A549 (cell line): ENCODE measurements at regions not wholly inside any gene's neighbourhood (a gene's known extent, or its start where the extent isn't known, plus 50 kb on each side); places are given as distances from the start of the nearest gene placed in this dataset.

Experiments used
- ATAC-seq, 2 experiments: fragments of 200-7000 bp in 1 of 2; fragments of >200 bp in 1 of 2; cut with Nextera tagmentation in 1 of 2; cut with Tn5 transposase in 1 of 2; 3 replicates each; pipeline versions ENCODE4 v1.8.0 to v1.9.1; 2018 to 2020; ENCODE audit warnings: mild to moderate bottlenecking in 1 of 2, moderate library complexity in 1 of 2
- CTCF ChIA-PET: fragments of 300-600 bp; sonication (Branson Sonifier 250); formaldehyde crosslinking; extraction: SDS; loops from one replicate; lab custom pipeline; 2021; ENCODE audit warnings: antibody characterized with exemption, inconsistent platforms; lab: Yijun Ruan, JAX
- POLR2A ChIA-PET: fragments of 350-600 bp; formaldehyde crosslinking; extraction: SDS; loops from one replicate; lab custom pipeline; 2021; ENCODE audit warnings: antibody characterized with exemption, inconsistent platforms; lab: Yijun Ruan, JAX
- DNase-seq, 2 experiments: peaks; one replicate each; pipeline versions ENCODE4 v3.0.0 to v3.0.0-alpha.2; 2011 to 2016; ENCODE audit warnings: low read depth in 1 of 2, low spot score in 1 of 2
- FAIRE-seq: peaks from 2 replicates; lab custom pipeline; 2011; peaks lifted over from hg19 to GRCh38; lab: Jason Lieb, UNC
- H3K27ac ChIP-seq, 2 experiments: fragments of >200 bp; sonication (Bioruptor Twin); formaldehyde crosslinking; 3 replicates each; pipeline ENCODE4 v1.5.1; 2016 to 2017
- H3K4me1 ChIP-seq: fragments of >200 bp; sonication (Bioruptor Twin); formaldehyde crosslinking; 3 replicates; pipeline ENCODE4 v1.6.1; 2016
- H3K4me2 ChIP-seq: fragments of >200 bp; sonication (Bioruptor Twin); formaldehyde crosslinking; 3 replicates; pipeline ENCODE4 v1.6.1; 2016
- H3K4me3 ChIP-seq: fragments of >200 bp; sonication (Bioruptor Twin); formaldehyde crosslinking; 3 replicates; pipeline ENCODE4 v1.5.1; 2016
- H3K9me3 ChIP-seq: fragments of >200 bp; sonication (Bioruptor Twin); formaldehyde crosslinking; 3 replicates; pipeline ENCODE4 v1.6.1; 2016
- CHD2 ChIP-seq: fragments of 150-350 bp; IDR thresholded peaks from 2 replicates; pipeline ENCODE4 v1.6.1; 2014; ENCODE audit warnings: low read length; ENCODE audit not compliant: partially characterized antibody
- CHD4 ChIP-seq: fragments of 200-600 bp; sonication (generic); IDR thresholded peaks from 2 replicates; pipeline ENCODE4 v1.6.1; 2016; ENCODE audit warnings: antibody characterized with exemption, mild to moderate bottlenecking, borderline replicate concordance
- CTCF ChIP-seq: fragments of >200 bp; sonication (Bioruptor Twin); formaldehyde crosslinking; IDR thresholded peaks from 3 replicates; pipeline ENCODE4 v1.5.1; 2016
- ESRRA ChIP-seq: fragments of 150-350 bp; IDR thresholded peaks from 2 replicates; pipeline ENCODE4 v1.6.1; 2014; ENCODE audit warnings: mild to moderate bottlenecking, low read length, borderline replicate concordance
- FOSB ChIP-seq: fragments of 250-450 bp; sonication (Bioruptor Pico); IDR thresholded peaks from 2 replicates; pipeline ENCODE4 v1.5.0; 2020; ENCODE audit warnings: mild to moderate bottlenecking, moderate library complexity
- GATA3 ChIP-seq: IDR thresholded peaks from 2 replicates; pipeline ENCODE4 v1.6.1; 2012; ENCODE audit warnings: borderline replicate concordance
- HEYL ChIP-seq: fragments of 250-450 bp; sonication (Bioruptor Pico); IDR thresholded peaks from 2 replicates; pipeline ENCODE4 v1.8.0; 2021; ENCODE audit warnings: mild to moderate bottlenecking, moderate library complexity
- HOXB5 ChIP-seq: fragments of 250-450 bp; sonication (Bioruptor Pico); IDR thresholded peaks from 2 replicates; pipeline ENCODE4 v1.5.0; 2020; ENCODE audit warnings: mild to moderate bottlenecking, moderate library complexity
- KDM1A ChIP-seq: fragments of 200-600 bp; sonication (generic); IDR thresholded peaks from 2 replicates; pipeline ENCODE4 v1.6.1; 2016; ENCODE audit warnings: low read depth, mild to moderate bottlenecking
- KDM5A ChIP-seq: fragments of 200-600 bp; sonication (generic); IDR thresholded peaks from 2 replicates; pipeline ENCODE4 v1.6.1; 2016; ENCODE audit warnings: antibody characterized with exemption, mild to moderate bottlenecking
- MAFK ChIP-seq: fragments of 450-650 bp; IDR thresholded peaks from 2 replicates; pipeline ENCODE4 v1.6.1; 2014; ENCODE audit not compliant: partially characterized antibody
- MAX ChIP-seq: IDR thresholded peaks from 2 replicates; pipeline ENCODE4 v1.6.1; 2012
- MAZ ChIP-seq: fragments of 150-350 bp; IDR thresholded peaks from 2 replicates; pipeline ENCODE4 v1.6.1; 2014; ENCODE audit warnings: antibody characterized with exemption, low read depth, low read length, borderline replicate concordance
- MYC ChIP-seq: IDR thresholded peaks from 2 replicates; pipeline ENCODE4 v1.6.1; 2012; ENCODE audit warnings: mild to moderate bottlenecking, inconsistent platforms, low read length, improper control_type of control experiment, borderline replicate concordance
- NR3C1 ChIP-seq: fragments of >200 bp; sonication (Bioruptor Twin); formaldehyde crosslinking; IDR thresholded peaks from 3 replicates; pipeline ENCODE4 v1.6.1; 2017
- POLR2A ChIP-seq: IDR thresholded peaks from 2 replicates; pipeline ENCODE4 v1.6.1; 2012; ENCODE audit warnings: mild to moderate bottlenecking, low read length
- POLR2AphosphoS2 ChIP-seq: conservative IDR thresholded peaks from 2 replicates; pipeline ENCODE4 v1.6.1; 2012; ENCODE audit warnings: low read length, improper control_type of control experiment, inconsistent platforms
- RCOR1 ChIP-seq: fragments of 150-350 bp; IDR thresholded peaks from 2 replicates; pipeline ENCODE4 v1.6.1; 2014; ENCODE audit warnings: antibody characterized with exemption, low read length, low read depth
- RNF2 ChIP-seq: fragments of 200-600 bp; sonication (generic); IDR thresholded peaks from 2 replicates; pipeline ENCODE4 v1.6.1; 2016; ENCODE audit warnings: low read depth, mild to moderate bottlenecking, antibody characterized with exemption, moderate library complexity, borderline replicate concordance
- SMC3 ChIP-seq: fragments of >200 bp; sonication (Bioruptor Twin); formaldehyde crosslinking; IDR thresholded peaks from 3 replicates; pipeline ENCODE4 v1.6.1; 2018; ENCODE audit warnings: inconsistent platforms
- TFCP2L1 ChIP-seq: fragments of 250-450 bp; sonication (Bioruptor Pico); IDR thresholded peaks from 2 replicates; pipeline ENCODE4 v1.5.0; 2021; ENCODE audit warnings: mild to moderate bottlenecking
- TP53 ChIP-seq: fragments of 250-450 bp; sonication (Bioruptor Pico); IDR thresholded peaks from 2 replicates; pipeline ENCODE4 v1.5.0; 2021; ENCODE audit warnings: mild to moderate bottlenecking, moderate library complexity
- ZSCAN20 ChIP-seq: fragments of 250-450 bp; sonication (Bioruptor Pico); IDR thresholded peaks from 2 replicates; pipeline ENCODE4 v1.8.0; 2022; ENCODE audit warnings: mild to moderate bottlenecking, moderate library complexity
- WGBS: methylation state at CpG from one replicate; pipeline ENCODE4 v1.1.6; 2017; ENCODE audit errors: missing lambda C conversion rate; 5-methylcytosine and 5-hydroxymethylcytosine counted together
- TF ChIP-seq, protein P1 (sequence below): IDR thresholded peaks from 2 replicates; pipeline ENCODE4 v1.6.1; 2012; ENCODE audit warnings: low read depth, borderline replicate concordance
- TF ChIP-seq, protein P2 (sequence below): fragments of >200 bp; sonication (Bioruptor Twin); formaldehyde crosslinking; IDR thresholded peaks from 2 replicates; pipeline ENCODE4 v1.6.1; 2016
- TF ChIP-seq, protein P3 (sequence below): IDR thresholded peaks from 2 replicates; pipeline ENCODE4 v1.6.1; 2012
- TF ChIP-seq, protein P4 (sequence below): fragments of 200-600 bp; sonication (generic); IDR thresholded peaks from 2 replicates; pipeline ENCODE4 v1.6.1; 2016; ENCODE audit warnings: antibody characterized with exemption, mild to moderate bottlenecking, moderate library complexity

GRCh38 chr11:126114486-126115126 is 51.9 kb upstream of the CDON start:
- 82% methylated on average over 6 of the region's 6 CpGs for WGBS
- DNase-seq = no peak
- no peaks in the 10 kb centered on the region for H3K9me3 ChIP-seq
- H3K4me2 ChIP-seq = peak overlapping the region; percentile 87
- TF ChIP-seq FOSB = no peak
- no peak for TF ChIP-seq CHD4
- TF ChIP-seq RCOR1 = no peak
- ChIA-PET CTCF (interaction anchor here (1.0 to 2.2 kb wide), 8 partner anchors 9 to 192 kb away, joined by 3 to 6 read pairs (median 4); no protein-coding TSS in a partner anchor), POLR2A (no interaction called here)
- peaks cover 37% of the 10 kb centered on the region for H3K4me1 ChIP-seq
- peak in 1 of 2 experiments; percentile 1; a peak in 2 of 6 replicates for ATAC-seq
- no peak for FAIRE-seq
- peak overlapping the region; percentile 67 to 87 for H3K27ac ChIP-seq
- no peak overlapping the region for H3K4me3 ChIP-seq

DNA sequence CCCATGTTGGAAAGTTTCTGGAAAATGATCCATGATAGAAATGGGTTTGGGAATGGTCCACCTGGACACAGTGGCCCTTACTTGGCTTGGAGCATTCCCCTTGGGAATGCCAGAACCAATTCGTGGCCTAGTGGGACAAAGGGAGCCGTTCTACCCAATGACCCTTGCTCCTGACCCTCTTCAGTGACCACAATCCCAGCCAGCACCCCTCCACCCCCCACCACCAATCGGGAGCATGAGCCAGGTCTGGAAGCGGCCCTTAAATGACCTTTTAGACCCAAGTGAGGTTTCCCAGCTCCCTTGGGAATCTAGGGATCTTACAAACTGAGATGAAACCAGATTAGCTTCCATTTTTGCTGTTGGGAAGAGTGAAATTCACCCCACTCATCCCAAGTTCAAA is 51.3 kb upstream of the CDON start:
- H3K27ac ChIP-seq = peak overlapping the region; percentile 67 to 87
- CTCF ChIA-PET = interaction anchor here (1.0 to 2.2 kb wide), 5 partner anchors 9 to 87 kb away, joined by 3 to 6 read pairs (median 4); no protein-coding TSS in a partner anchor
- TF ChIP-seq POLR2AphosphoS2 (no peak), SMC3 (no peak), TFCP2L1 (CRISPR knock-in tag) (no peak), RNF2 (no peak), HOXB5 (no peak), CHD2 (no peak), NR3C1 (no peak), MYC (no peak), CTCF (no peak), KDM5A (no peak), HEYL (no peak), MAX (no peak), CHD4 (no peak), ZSCAN20 (CRISPR knock-in tag) (no peak)
- TF ChIP-seq, protein P1, sequence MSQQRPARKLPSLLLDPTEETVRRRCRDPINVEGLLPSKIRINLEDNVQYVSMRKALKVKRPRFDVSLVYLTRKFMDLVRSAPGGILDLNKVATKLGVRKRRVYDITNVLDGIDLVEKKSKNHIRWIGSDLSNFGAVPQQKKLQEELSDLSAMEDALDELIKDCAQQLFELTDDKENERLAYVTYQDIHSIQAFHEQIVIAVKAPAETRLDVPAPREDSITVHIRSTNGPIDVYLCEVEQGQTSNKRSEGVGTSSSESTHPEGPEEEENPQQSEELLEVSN = no peak
- TF ChIP-seq, protein P2, sequence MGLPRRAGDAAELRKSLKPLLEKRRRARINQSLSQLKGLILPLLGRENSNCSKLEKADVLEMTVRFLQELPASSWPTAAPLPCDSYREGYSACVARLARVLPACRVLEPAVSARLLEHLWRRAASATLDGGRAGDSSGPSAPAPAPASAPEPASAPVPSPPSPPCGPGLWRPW = no peak
- TF ChIP-seq, protein P3, sequence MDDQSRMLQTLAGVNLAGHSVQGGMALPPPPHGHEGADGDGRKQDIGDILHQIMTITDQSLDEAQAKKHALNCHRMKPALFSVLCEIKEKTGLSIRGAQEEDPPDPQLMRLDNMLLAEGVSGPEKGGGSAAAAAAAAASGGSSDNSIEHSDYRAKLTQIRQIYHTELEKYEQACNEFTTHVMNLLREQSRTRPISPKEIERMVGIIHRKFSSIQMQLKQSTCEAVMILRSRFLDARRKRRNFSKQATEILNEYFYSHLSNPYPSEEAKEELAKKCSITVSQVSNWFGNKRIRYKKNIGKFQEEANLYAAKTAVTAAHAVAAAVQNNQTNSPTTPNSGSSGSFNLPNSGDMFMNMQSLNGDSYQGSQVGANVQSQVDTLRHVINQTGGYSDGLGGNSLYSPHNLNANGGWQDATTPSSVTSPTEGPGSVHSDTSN = no peak
- FAIRE-seq = no peak
- POLR2A ChIA-PET = interaction anchor here (0.6 to 0.8 kb wide), 2 partner anchors 53 to 211 kb away, joined by 3 read pairs; partner anchors contain the start of gene PUS3
- no peak for DNase-seq
- H3K4me3 ChIP-seq = no peak overlapping the region
- WGBS = 40% methylated on average over 2 of the region's 4 CpGs
- H3K4me1 ChIP-seq = peaks cover 37% of the 10 kb centered on the region
- no peak for ATAC-seq
- no peaks in the 10 kb centered on the region for H3K9me3 ChIP-seq
- peak overlapping the region; percentile 87 for H3K4me2 ChIP-seq

DNA sequence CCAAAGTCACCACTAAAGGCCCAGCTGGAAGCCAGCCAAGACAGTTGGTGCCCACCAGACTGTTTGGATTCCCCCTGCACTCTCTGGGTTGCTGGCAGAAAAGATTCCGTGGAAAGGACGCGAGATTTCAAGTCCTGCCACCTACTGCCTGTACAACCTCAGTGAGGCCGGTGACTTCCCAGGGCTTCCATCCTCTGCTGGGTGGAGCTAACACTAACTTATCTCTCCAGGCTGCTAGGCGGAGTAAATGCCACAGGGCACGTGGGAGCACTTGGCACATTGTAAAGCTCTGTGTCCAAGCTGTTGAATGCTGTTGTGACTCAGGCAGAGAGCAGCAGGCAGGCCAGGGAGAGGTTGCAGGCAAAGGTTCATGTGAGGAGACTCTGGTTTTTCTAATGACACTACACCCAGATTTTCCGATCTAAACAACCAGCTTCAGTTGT is 50.9 kb upstream of the CDON start:
- Histone ChIP-seq H3K27ac (peak overlapping the region; percentile 67 to 87), H3K4me2 (peak overlapping the region; percentile 87), H3K4me1 (peaks cover 37% of the 10 kb centered on the region), H3K4me3 (no peak overlapping the region), H3K9me3 (no peaks in the 10 kb centered on the region)
- POLR2A ChIA-PET = interaction anchor here (0.6 to 0.8 kb wide), 2 partner anchors 52 to 210 kb away, joined by 3 read pairs; partner anchors contain the start of gene PUS3
- peak; percentile 66 to 88 for DNase-seq
- 16% methylated on average over 6 of the region's 7 CpGs for WGBS
- peak; percentile 49 for FAIRE-seq
- CTCF ChIA-PET = interaction anchor here (1.2 to 2.2 kb wide), 4 partner anchors 8 to 88 kb away, joined by 3 to 6 read pairs (median 5); no protein-coding TSS in a partner anchor
- ATAC-seq = peak; percentile 75 to 85
- TF ChIP-seq KDM1A = no peak
- no peak for TF ChIP-seq MAFK
- no peak for TF ChIP-seq POLR2AphosphoS2
- peak; percentile 53; the same call in 1 of the 2 replicates for TF ChIP-seq MYC
- no peak for TF ChIP-seq TP53 (CRISPR knock-in tag)
- no peak for TF ChIP-seq POLR2A
- TF ChIP-seq GATA3 = no peak
- TF ChIP-seq, protein P4, sequence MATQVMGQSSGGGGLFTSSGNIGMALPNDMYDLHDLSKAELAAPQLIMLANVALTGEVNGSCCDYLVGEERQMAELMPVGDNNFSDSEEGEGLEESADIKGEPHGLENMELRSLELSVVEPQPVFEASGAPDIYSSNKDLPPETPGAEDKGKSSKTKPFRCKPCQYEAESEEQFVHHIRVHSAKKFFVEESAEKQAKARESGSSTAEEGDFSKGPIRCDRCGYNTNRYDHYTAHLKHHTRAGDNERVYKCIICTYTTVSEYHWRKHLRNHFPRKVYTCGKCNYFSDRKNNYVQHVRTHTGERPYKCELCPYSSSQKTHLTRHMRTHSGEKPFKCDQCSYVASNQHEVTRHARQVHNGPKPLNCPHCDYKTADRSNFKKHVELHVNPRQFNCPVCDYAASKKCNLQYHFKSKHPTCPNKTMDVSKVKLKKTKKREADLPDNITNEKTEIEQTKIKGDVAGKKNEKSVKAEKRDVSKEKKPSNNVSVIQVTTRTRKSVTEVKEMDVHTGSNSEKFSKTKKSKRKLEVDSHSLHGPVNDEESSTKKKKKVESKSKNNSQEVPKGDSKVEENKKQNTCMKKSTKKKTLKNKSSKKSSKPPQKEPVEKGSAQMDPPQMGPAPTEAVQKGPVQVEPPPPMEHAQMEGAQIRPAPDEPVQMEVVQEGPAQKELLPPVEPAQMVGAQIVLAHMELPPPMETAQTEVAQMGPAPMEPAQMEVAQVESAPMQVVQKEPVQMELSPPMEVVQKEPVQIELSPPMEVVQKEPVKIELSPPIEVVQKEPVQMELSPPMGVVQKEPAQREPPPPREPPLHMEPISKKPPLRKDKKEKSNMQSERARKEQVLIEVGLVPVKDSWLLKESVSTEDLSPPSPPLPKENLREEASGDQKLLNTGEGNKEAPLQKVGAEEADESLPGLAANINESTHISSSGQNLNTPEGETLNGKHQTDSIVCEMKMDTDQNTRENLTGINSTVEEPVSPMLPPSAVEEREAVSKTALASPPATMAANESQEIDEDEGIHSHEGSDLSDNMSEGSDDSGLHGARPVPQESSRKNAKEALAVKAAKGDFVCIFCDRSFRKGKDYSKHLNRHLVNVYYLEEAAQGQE = no peak
- no peak for TF ChIP-seq ESRRA
- no peak for TF ChIP-seq MAZ
